IMR-90 (cell line): ENCODE measurements at regions not wholly inside any gene's neighbourhood (a gene's known extent, or its start where the extent isn't known, plus 50 kb on each side); places are given as distances from the start of the nearest gene placed in this dataset.

Source experiments
- ATAC-seq: fragments of 200-7000 bp; cut with Tn5 transposase; 2 replicates; pipeline ENCODE4 v1.9.1; 2020; ENCODE audit warnings: low read depth, mild to moderate bottlenecking, moderate library complexity
- BruUV-seq: library from RNA; stranded (reverse); fragments of 400-500 nt; replicated peaks from 2 replicates; lab custom pipeline; 2021; lab: Mats Ljungman, UMichigan
- CTCF ChIA-PET: fragments of 300-600 bp; formaldehyde crosslinking; extraction: SDS; loops from one replicate; lab custom pipeline; 2021; ENCODE audit warnings: antibody characterized with exemption; lab: Yijun Ruan, JAX
- POLR2A ChIA-PET: fragments of 300-600 bp; sonication (Branson Sonifier 250); formaldehyde crosslinking; loops from one replicate; lab custom pipeline; 2022; ENCODE audit warnings: antibody characterized with exemption; ENCODE audit not compliant: unreplicated experiment; lab: Charles Lee
- DNase-seq: peaks from one replicate; pipeline ENCODE4 v3.0.0; 2013
- H2AFZ ChIP-seq: replicated peaks from 2 replicates; pipeline ENCODE3; 2013; ENCODE audit warnings: low read length, mild to moderate bottlenecking; ENCODE audit not compliant: poor library complexity
- H2AK5ac ChIP-seq: 2 replicates; pipeline ENCODE4 v1.6.1; 2013; ENCODE audit warnings: low read depth, low read length, inconsistent platforms
- H2AK9ac ChIP-seq: replicated peaks from 2 replicates; pipeline ENCODE3; 2013; ENCODE audit warnings: mild to moderate bottlenecking, low read depth, low read length, moderate library complexity; ENCODE audit not compliant: poor library complexity
- H2BK120ac ChIP-seq: 2 replicates; pipeline ENCODE4 v1.6.1; 2013; ENCODE audit warnings: low read depth, low read length, inconsistent platforms
- H2BK15ac ChIP-seq: 3 replicates; pipeline ENCODE4 v1.6.1; 2013; ENCODE audit warnings: low read depth, low read length, inconsistent platforms
- H2BK20ac ChIP-seq: 2 replicates; pipeline ENCODE4 v1.6.1; 2013; ENCODE audit warnings: low read depth, mild to moderate bottlenecking, inconsistent platforms, low read length, moderate library complexity
- H2BK5ac ChIP-seq: 2 replicates; pipeline ENCODE4 v1.6.1; 2013; ENCODE audit warnings: mild to moderate bottlenecking, low read depth, low read length, inconsistent platforms; ENCODE audit not compliant: poor library complexity, severe bottlenecking
- H3K14ac ChIP-seq: replicated peaks from 2 replicates; pipeline ENCODE4 v1.6.1; 2013; ENCODE audit warnings: low read depth, low read length, inconsistent platforms
- H3K18ac ChIP-seq: 2 replicates; pipeline ENCODE4 v1.6.1; 2013; ENCODE audit warnings: low read depth, low read length, control low read depth
- H3K23ac ChIP-seq: 2 replicates; pipeline ENCODE4 v1.6.1; 2013; ENCODE audit warnings: low read depth, low read length, inconsistent platforms
- H3K27ac ChIP-seq: 2 replicates; pipeline ENCODE4 v1.5.1; 2013; ENCODE audit warnings: mild to moderate bottlenecking, control low read depth, low read length; ENCODE audit not compliant: insufficient read depth
- H3K27me3 ChIP-seq: 2 replicates; pipeline ENCODE4 v1.6.1; 2013; ENCODE audit warnings: low read length; ENCODE audit not compliant: control insufficient read depth, insufficient read depth
- H3K36me3 ChIP-seq: 2 replicates; pipeline ENCODE4 v1.6.1; 2013; ENCODE audit warnings: low read length, mixed read lengths; ENCODE audit not compliant: control insufficient read depth, insufficient read depth
- H3K4ac ChIP-seq: 2 replicates; pipeline ENCODE4 v1.6.1; 2013; ENCODE audit warnings: low read depth, low read length, inconsistent platforms
- H3K4me1 ChIP-seq: 2 replicates; pipeline ENCODE4 v1.6.1; 2013; ENCODE audit warnings: low read length, mixed read lengths; ENCODE audit not compliant: control insufficient read depth, insufficient read depth
- H3K4me2 ChIP-seq: 2 replicates; pipeline ENCODE4 v1.6.1; 2013; ENCODE audit warnings: low read depth, mild to moderate bottlenecking, control low read depth, low read length, moderate library complexity
- H3K4me3 ChIP-seq: 2 replicates; pipeline ENCODE4 v1.5.1; 2013; ENCODE audit warnings: low read depth, mild to moderate bottlenecking, control low read depth, low read length, moderate library complexity; ENCODE audit not compliant: insufficient read depth
- H3K56ac ChIP-seq: 2 replicates; pipeline ENCODE4 v1.6.1; 2013; ENCODE audit warnings: low read length, inconsistent platforms; ENCODE audit not compliant: insufficient read depth; ENCODE audit errors: extremely low read depth
- H3K79me1 ChIP-seq, 2 experiments: 2 replicates each; pipeline ENCODE4 v1.6.1; 2013; ENCODE audit warnings: low read length in 2 of 2, inconsistent platforms in 1 of 2, low read depth in 1 of 2
- H3K9ac ChIP-seq: 2 replicates; pipeline ENCODE4 v1.6.1; 2013; ENCODE audit warnings: low read depth, low read length, control low read depth
- H3K9me1 ChIP-seq: 2 replicates; pipeline ENCODE4 v1.6.1; 2013; ENCODE audit warnings: low read length, inconsistent platforms; ENCODE audit not compliant: insufficient read depth
- H3K9me3 ChIP-seq: 2 replicates; pipeline ENCODE4 v1.6.1; 2013; ENCODE audit warnings: low read length; ENCODE audit not compliant: control insufficient read depth, insufficient read depth
- H4K20me1 ChIP-seq: 2 replicates; pipeline ENCODE4 v1.6.1; 2013; ENCODE audit warnings: low read length, inconsistent platforms; ENCODE audit not compliant: insufficient read depth
- H4K5ac ChIP-seq: 2 replicates; pipeline ENCODE4 v1.6.1; 2013; ENCODE audit warnings: mild to moderate bottlenecking, low read depth, low read length, control low read depth
- H4K8ac ChIP-seq, 2 experiments: 2 replicates each; pipeline ENCODE4 v1.6.1; 2013; ENCODE audit warnings: low read depth in 2 of 2, low read length in 2 of 2, control low read depth in 1 of 2, inconsistent platforms in 1 of 2
- H4K91ac ChIP-seq: 2 replicates; pipeline ENCODE4 v1.6.1; 2013; ENCODE audit warnings: low read depth, low read length, inconsistent platforms; ENCODE audit not compliant: insufficient read depth
- BHLHE40 ChIP-seq: fragments of 150-350 bp; IDR thresholded peaks from 2 replicates; pipeline ENCODE4 v1.6.1; 2016; ENCODE audit warnings: mild to moderate bottlenecking, low read depth, low read length
- CEBPB ChIP-seq: IDR thresholded peaks from 2 replicates; pipeline ENCODE4 v1.6.1; 2012; ENCODE audit warnings: low read depth, low read length, improper control_type of control experiment
- CHD1 ChIP-seq: IDR thresholded peaks from 2 replicates; pipeline ENCODE4 v1.6.1; 2012; ENCODE audit warnings: low read depth, low read length, improper control_type of control experiment
- FOS ChIP-seq: fragments of 150-350 bp; IDR thresholded peaks from 2 replicates; pipeline ENCODE4 v1.6.1; 2016; ENCODE audit warnings: low read depth, low read length
- MAFK ChIP-seq: IDR thresholded peaks from 2 replicates; pipeline ENCODE4 v1.6.1; 2012; ENCODE audit warnings: low read depth, low read length, improper control_type of control experiment
- MAZ ChIP-seq: IDR thresholded peaks from 2 replicates; pipeline ENCODE4 v1.6.1; 2012; ENCODE audit warnings: low read depth, mild to moderate bottlenecking, low read length, improper control_type of control experiment, moderate library complexity, borderline replicate concordance
- MXI1 ChIP-seq: IDR thresholded peaks from 2 replicates; pipeline ENCODE4 v1.6.1; 2012; ENCODE audit warnings: low read depth, mild to moderate bottlenecking, low read length, moderate library complexity, borderline replicate concordance
- NFE2L2 ChIP-seq: fragments of 150-350 bp; IDR thresholded peaks from 2 replicates; pipeline ENCODE4 v1.6.1; 2016; ENCODE audit warnings: low read depth, mild to moderate bottlenecking, low read length
- POLR2A ChIP-seq: IDR thresholded peaks from 2 replicates; pipeline ENCODE4 v1.6.1; 2012; ENCODE audit warnings: mild to moderate bottlenecking, low read depth, low read length
- RAD21 ChIP-seq: IDR thresholded peaks from 2 replicates; pipeline ENCODE4 v1.6.1; 2012; ENCODE audit warnings: low read length, improper control_type of control experiment
- RCOR1 ChIP-seq: IDR thresholded peaks from 2 replicates; pipeline ENCODE4 v1.6.1; 2012; ENCODE audit warnings: mild to moderate bottlenecking, low read length, improper control_type of control experiment; ENCODE audit not compliant: insufficient replicate concordance
- RFX5 ChIP-seq: IDR thresholded peaks from 2 replicates; pipeline ENCODE4 v1.8.0; 2012; ENCODE audit warnings: low read depth, mild to moderate bottlenecking, low read length, moderate library complexity
- SMC3 ChIP-seq: fragments of 150-350 bp; IDR thresholded peaks from 2 replicates; pipeline ENCODE4 v1.6.1; 2016; ENCODE audit warnings: low read depth, mild to moderate bottlenecking, antibody characterized with exemption, low read length, moderate library complexity
- WGBS, 2 experiments: methylation state at CpG; one replicate each; pipeline versions ENCODE4 v1.1.5 to v1.1.7; 2013; ENCODE audit warnings: missing lambda C conversion rate in 2 of 2; ENCODE audit not compliant: insufficient read length in 1 of 2; ENCODE audit errors: extremely low coverage in 2 of 2; 5-methylcytosine and 5-hydroxymethylcytosine counted together
- dilution Hi-C: fragments of 300-500 bp; cut with HindIII; formaldehyde crosslinking; loops from one replicate; pipeline ENCODE4 v1.14.3; 2018; ENCODE audit warnings: low sequenced_read_pairs; ENCODE audit not compliant: unreplicated experiment
- in situ Hi-C: fragments of 300-500 bp; cut with MboI; formaldehyde crosslinking; loops from 3 replicates; pipeline ENCODE4 v1.14.3; 2019; ENCODE audit warnings: low sequenced_read_pairs, inconsistent platforms, mixed read lengths
- intact Hi-C: fragments of 100-400 bp; cut with micrococcal nuclease; formaldehyde crosslinking; loops from 2 replicates; pipeline ENCODE4 v1.10.0; 2022
- TF ChIP-seq, protein P1 (sequence below): fragments of 150-350 bp; IDR thresholded peaks from 2 replicates; pipeline ENCODE4 v1.6.1; 2017; ENCODE audit warnings: mild to moderate bottlenecking, antibody characterized with exemption, low read length, low read depth
- TF ChIP-seq, protein P2 (sequence below): conservative IDR thresholded peaks from 2 replicates; pipeline ENCODE4 v1.5.1; 2012; ENCODE audit warnings: mild to moderate bottlenecking, low read depth, low read length, improper control_type of control experiment
- TF ChIP-seq, protein P3 (sequence below): fragments of 150-350 bp; IDR thresholded peaks from 2 replicates; pipeline ENCODE4 v1.6.1; 2016; ENCODE audit warnings: low read depth, mild to moderate bottlenecking, low read length, moderate library complexity, borderline replicate concordance

DNA sequence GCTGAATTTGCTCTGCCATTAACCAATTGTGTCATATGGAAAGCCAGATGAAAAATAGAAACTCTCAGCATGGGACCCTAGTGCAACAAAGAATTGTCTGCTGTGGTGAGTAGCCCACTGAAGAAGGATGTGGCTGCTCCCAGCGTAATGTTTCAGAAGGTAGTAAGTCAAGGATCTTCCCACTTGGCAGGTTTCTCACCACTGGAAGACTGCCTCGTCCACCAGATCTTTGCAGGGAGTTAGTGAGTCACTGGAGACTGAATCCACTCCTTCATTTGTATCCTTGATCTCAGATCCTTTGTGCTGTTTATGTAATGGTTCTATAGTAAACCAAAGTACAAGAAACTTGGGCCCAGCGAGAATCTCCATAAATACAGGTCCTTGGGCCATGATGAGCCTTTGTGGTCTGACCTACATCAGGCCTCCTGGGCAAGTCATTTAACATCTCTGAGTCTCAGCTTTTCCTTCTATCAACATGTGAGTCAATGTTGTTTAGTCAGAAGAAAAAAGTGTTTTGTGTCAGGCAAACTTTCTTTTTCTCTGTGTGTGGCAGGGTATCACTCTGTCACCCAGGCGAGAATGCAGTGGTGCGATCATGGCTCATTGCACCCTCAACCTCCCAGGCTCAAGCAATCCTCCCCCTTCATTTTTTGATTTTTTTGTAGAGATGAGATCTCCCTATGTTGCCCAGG is 78.0 kb upstream of the CCDC160 start:
- H3K56ac ChIP-seq: no peak overlapping the region
- ATAC-seq (no peak), DNase-seq (no peak)
- no peak overlapping the region for H2BK15ac ChIP-seq
- dilution Hi-C loops (no loop called here), intact Hi-C loops (no loop called here), in situ Hi-C loops (no loop called here)
- no peak overlapping the region for H3K14ac ChIP-seq
- TF ChIP-seq NFE2L2 (no peak), RFX5 (no peak), BHLHE40 (no peak), SMC3 (no peak), MAZ (no peak), CHD1 (no peak), POLR2A (no peak), MXI1 (no peak), RCOR1 (no peak), FOS (no peak), CEBPB (no peak), RAD21 (no peak), MAFK (no peak)
- TF ChIP-seq, protein P1, sequence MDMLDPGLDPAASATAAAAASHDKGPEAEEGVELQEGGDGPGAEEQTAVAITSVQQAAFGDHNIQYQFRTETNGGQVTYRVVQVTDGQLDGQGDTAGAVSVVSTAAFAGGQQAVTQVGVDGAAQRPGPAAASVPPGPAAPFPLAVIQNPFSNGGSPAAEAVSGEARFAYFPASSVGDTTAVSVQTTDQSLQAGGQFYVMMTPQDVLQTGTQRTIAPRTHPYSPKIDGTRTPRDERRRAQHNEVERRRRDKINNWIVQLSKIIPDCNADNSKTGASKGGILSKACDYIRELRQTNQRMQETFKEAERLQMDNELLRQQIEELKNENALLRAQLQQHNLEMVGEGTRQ: no peak
- TF ChIP-seq, protein P2, sequence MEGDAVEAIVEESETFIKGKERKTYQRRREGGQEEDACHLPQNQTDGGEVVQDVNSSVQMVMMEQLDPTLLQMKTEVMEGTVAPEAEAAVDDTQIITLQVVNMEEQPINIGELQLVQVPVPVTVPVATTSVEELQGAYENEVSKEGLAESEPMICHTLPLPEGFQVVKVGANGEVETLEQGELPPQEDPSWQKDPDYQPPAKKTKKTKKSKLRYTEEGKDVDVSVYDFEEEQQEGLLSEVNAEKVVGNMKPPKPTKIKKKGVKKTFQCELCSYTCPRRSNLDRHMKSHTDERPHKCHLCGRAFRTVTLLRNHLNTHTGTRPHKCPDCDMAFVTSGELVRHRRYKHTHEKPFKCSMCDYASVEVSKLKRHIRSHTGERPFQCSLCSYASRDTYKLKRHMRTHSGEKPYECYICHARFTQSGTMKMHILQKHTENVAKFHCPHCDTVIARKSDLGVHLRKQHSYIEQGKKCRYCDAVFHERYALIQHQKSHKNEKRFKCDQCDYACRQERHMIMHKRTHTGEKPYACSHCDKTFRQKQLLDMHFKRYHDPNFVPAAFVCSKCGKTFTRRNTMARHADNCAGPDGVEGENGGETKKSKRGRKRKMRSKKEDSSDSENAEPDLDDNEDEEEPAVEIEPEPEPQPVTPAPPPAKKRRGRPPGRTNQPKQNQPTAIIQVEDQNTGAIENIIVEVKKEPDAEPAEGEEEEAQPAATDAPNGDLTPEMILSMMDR: no peak
- TF ChIP-seq, protein P3, sequence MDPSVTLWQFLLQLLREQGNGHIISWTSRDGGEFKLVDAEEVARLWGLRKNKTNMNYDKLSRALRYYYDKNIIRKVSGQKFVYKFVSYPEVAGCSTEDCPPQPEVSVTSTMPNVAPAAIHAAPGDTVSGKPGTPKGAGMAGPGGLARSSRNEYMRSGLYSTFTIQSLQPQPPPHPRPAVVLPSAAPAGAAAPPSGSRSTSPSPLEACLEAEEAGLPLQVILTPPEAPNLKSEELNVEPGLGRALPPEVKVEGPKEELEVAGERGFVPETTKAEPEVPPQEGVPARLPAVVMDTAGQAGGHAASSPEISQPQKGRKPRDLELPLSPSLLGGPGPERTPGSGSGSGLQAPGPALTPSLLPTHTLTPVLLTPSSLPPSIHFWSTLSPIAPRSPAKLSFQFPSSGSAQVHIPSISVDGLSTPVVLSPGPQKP: no peak
- H3K27me3 ChIP-seq: peaks cover 2% of the 10 kb centered on the region; the same call in 1 of the 2 replicates
- H3K4ac ChIP-seq: no peak overlapping the region
- no peak overlapping the region for H2BK5ac ChIP-seq
- no peak overlapping the region for H3K9ac ChIP-seq
- no peak overlapping the region for H3K4me3 ChIP-seq
- H4K5ac ChIP-seq: no peak overlapping the region
- no TSS peak for BruUV-seq
- no peak overlapping the region for H2AK5ac ChIP-seq
- H4K20me1 ChIP-seq: no peaks in the 10 kb centered on the region
- ChIA-PET POLR2A (no interaction called here), CTCF (no interaction called here)
- no peaks in the 10 kb centered on the region for H3K9me3 ChIP-seq
- H2BK120ac ChIP-seq: no peak overlapping the region
- H3K27ac ChIP-seq: no peak overlapping the region
- H3K4me2 ChIP-seq: no peak overlapping the region
- H3K23ac ChIP-seq: no peak overlapping the region
- no peak overlapping the region for H4K8ac ChIP-seq
- H4K91ac ChIP-seq: no peak overlapping the region
- H3K9me1 ChIP-seq: no peaks in the 10 kb centered on the region
- H3K4me1 ChIP-seq: no peaks in the 10 kb centered on the region
- no CpG with 5 or more reads among the region's 5 CpGs for WGBS, 2 experiments
- H3K36me3 ChIP-seq: no peaks in the 10 kb centered on the region
- H2AK9ac ChIP-seq: no peak overlapping the region
- H2AFZ ChIP-seq: no peak overlapping the region
- H2BK20ac ChIP-seq: no peak overlapping the region
- no peaks in the 10 kb centered on the region for H3K79me1 ChIP-seq
- no peak overlapping the region for H3K18ac ChIP-seq
